HepG2 (cell line): ENCODE measurements at regions not wholly inside any gene's neighbourhood (a gene's known extent, or its start where the extent isn't known, plus 50 kb on each side); places are given as distances from the start of the nearest gene placed in this dataset.

Source experiments
- ATAC-seq: fragments of 200-7000 bp; cut with Tn5 transposase; 3 replicates; pipeline ENCODE4 v1.9.1; 2020; ENCODE audit warnings: mild to moderate bottlenecking, moderate library complexity
- BruUV-seq: library from RNA; stranded (reverse); fragments of 400-500 nt; replicated peaks from 2 replicates; lab custom pipeline; 2021; lab: Mats Ljungman, UMichigan
- CTCF ChIA-PET: fragments of 300-600 bp; formaldehyde crosslinking; extraction: SDS; loops from one replicate; lab custom pipeline; 2021; ENCODE audit warnings: low total read pairs, inconsistent platforms, low intra/inter-chr PET ratio; lab: Yijun Ruan, JAX
- POLR2A ChIA-PET: fragments of 350-600 bp; sonication (Branson Sonifier 250); formaldehyde crosslinking; loops from one replicate; lab custom pipeline; 2020; ENCODE audit warnings: antibody characterized with exemption, inconsistent platforms; lab: Yijun Ruan, JAX
- DNase-seq: peaks from one replicate; pipeline ENCODE4 v3.0.0-alpha.2; 2015; ENCODE audit warnings: low spot score
- FAIRE-seq: peaks from 3 replicates; lab custom pipeline; 2011; peaks lifted over from hg19 to GRCh38; lab: Jason Lieb, UNC
- H2AFZ ChIP-seq: one replicate; pipeline ENCODE4 v1.6.1; 2011; ENCODE audit warnings: low read length, inconsistent platforms
- H3K27ac ChIP-seq: fragments of 300-600 bp; 3 replicates; pipeline ENCODE4 v1.8.0; 2011; ENCODE audit warnings: mixed run types, mild to moderate bottlenecking, mixed read lengths, low read length, inconsistent platforms; ENCODE audit not compliant: insufficient read depth; ENCODE audit errors: extremely low read length
- H3K27me3 ChIP-seq, 2 experiments: fragments of 200-600 bp in 1 of 2; 2 replicates in 1 of 2; 3 replicates in 1 of 2; pipeline versions ENCODE4 v1.6.0 to v1.8.0; 2011; ENCODE audit warnings: low read length in 2 of 2, mild to moderate bottlenecking in 2 of 2, moderate library complexity in 2 of 2, inconsistent platforms in 1 of 2; ENCODE audit not compliant: insufficient read depth in 2 of 2, control insufficient read depth in 1 of 2
- H3K36me3 ChIP-seq, 2 experiments: fragments of 200-600 bp in 1 of 2; replicated peaks in 1 of 2; 2 replicates in 1 of 2; 3 replicates in 1 of 2; pipeline versions ENCODE4 v1.5.1 to v1.8.0; 2011; ENCODE audit warnings: low read length in 2 of 2, inconsistent platforms in 1 of 2; ENCODE audit not compliant: insufficient read depth in 2 of 2, control insufficient read depth in 1 of 2
- H3K4me1 ChIP-seq: 2 replicates; pipeline ENCODE4 v1.5.1; 2012; ENCODE audit warnings: low read length, inconsistent platforms; ENCODE audit not compliant: insufficient read depth
- H3K4me2 ChIP-seq: 2 replicates; pipeline ENCODE4 v1.6.0; 2011; ENCODE audit warnings: low read depth, low read length, inconsistent platforms
- H3K4me3 ChIP-seq, 3 experiments: fragments of 200-600 bp in 1 of 3; sonication (generic), shearing (Covaris generic) in 1 of 3; replicated peaks in 1 of 3; 2 replicates each; pipeline ENCODE4 v1.5.1; 2011 to 2016; ENCODE audit warnings: low read length in 3 of 3, inconsistent platforms in 2 of 3, low read depth in 2 of 3, mild to moderate bottlenecking in 2 of 3, control low read depth in 1 of 3, mixed read lengths in 1 of 3; ENCODE audit not compliant: insufficient read depth in 1 of 3
- H3K79me2 ChIP-seq: one replicate; pipeline ENCODE4 v1.6.1; 2011; ENCODE audit warnings: low read length, inconsistent platforms; ENCODE audit not compliant: insufficient read depth
- H3K9ac ChIP-seq: 2 replicates; pipeline ENCODE4 v1.6.0; 2011; ENCODE audit warnings: mild to moderate bottlenecking, low read depth, low read length, inconsistent platforms; ENCODE audit not compliant: insufficient read depth
- H3K9me3 ChIP-seq: 2 replicates; pipeline ENCODE4 v1.5.1; 2012; ENCODE audit warnings: mild to moderate bottlenecking, low read length
- H4K20me1 ChIP-seq: 2 replicates; pipeline ENCODE4 v1.6.0; 2011; ENCODE audit warnings: inconsistent platforms, mild to moderate bottlenecking, low read length, moderate library complexity; ENCODE audit not compliant: insufficient read depth
- ATM ChIP-seq: fragments of 450-650 bp; IDR thresholded peaks from 2 replicates; pipeline ENCODE4 v1.7.1; 2017; ENCODE audit warnings: mild to moderate bottlenecking, borderline replicate concordance
- HDAC2 ChIP-seq: sonication (generic); formaldehyde crosslinking; IDR thresholded peaks from 2 replicates; pipeline ENCODE4 v1.4.0; 2020; ENCODE audit warnings: missing genetic modification reagents
- HHEX ChIP-seq: IDR thresholded peaks from 2 replicates; pipeline ENCODE4 v1.6.1; 2016; ENCODE audit warnings: control low read depth
- HNRNPL ChIP-seq: fragments of 200-400 bp; formaldehyde crosslinking; IDR thresholded peaks from 2 replicates; pipeline ENCODE4 v1.6.1; 2017; ENCODE audit warnings: mild to moderate bottlenecking, low read depth, low read length
- NFYC ChIP-seq: IDR thresholded peaks from 2 replicates; pipeline ENCODE4 v1.6.1; 2016; ENCODE audit warnings: missing genetic modification reagents, missing compliant biosample characterization
- POLR2G ChIP-seq: fragments of 200-400 bp; formaldehyde crosslinking; IDR thresholded peaks from 2 replicates; pipeline ENCODE4 v1.6.1; 2018; ENCODE audit warnings: mild to moderate bottlenecking, low read depth, low read length, moderate library complexity
- SAP130 ChIP-seq: IDR thresholded peaks from 2 replicates; pipeline ENCODE4 v1.6.1; 2016; ENCODE audit warnings: low read depth
- TCF7 ChIP-seq: sonication (generic); IDR thresholded peaks from 2 replicates; pipeline ENCODE4 v1.6.1; 2016; ENCODE audit warnings: antibody characterized with exemption, low read depth
- WIZ ChIP-seq: sonication (generic); formaldehyde crosslinking; IDR thresholded peaks from 2 replicates; pipeline ENCODE4 v1.5.1; 2020; ENCODE audit warnings: mild to moderate bottlenecking, missing genetic modification reagents
- YY1 ChIP-seq: IDR thresholded peaks from 2 replicates; pipeline ENCODE4 v1.6.1; 2011; ENCODE audit warnings: low read length, low read depth, moderate library complexity, mild to moderate bottlenecking; ENCODE audit not compliant: insufficient read depth, insufficient replicate concordance
- ZFP90 ChIP-seq: sonication (generic); formaldehyde crosslinking; IDR thresholded peaks from 2 replicates; pipeline ENCODE4 v1.8.0; 2022; ENCODE audit warnings: missing genetic modification reagents, mild to moderate bottlenecking, inconsistent platforms, borderline replicate concordance
- ZNF563 ChIP-seq: sonication (generic); formaldehyde crosslinking; IDR thresholded peaks from 2 replicates; pipeline ENCODE4 v1.8.0; 2022; ENCODE audit warnings: mild to moderate bottlenecking, moderate library complexity, missing genetic modification reagents
- ZNF775 ChIP-seq: sonication (generic); formaldehyde crosslinking; IDR thresholded peaks from 2 replicates; pipeline ENCODE4 v1.4.0; 2020; ENCODE audit warnings: missing genetic modification reagents, mild to moderate bottlenecking, moderate library complexity, borderline replicate concordance
- WGBS: methylation state at CpG from one replicate; pipeline ENCODE4 v1.1.6; 2017; ENCODE audit warnings: low lambda C conversion rate; 5-methylcytosine and 5-hydroxymethylcytosine counted together
- in situ Hi-C: cut with HindIII; loops from 2 replicates; pipeline ENCODE4 v1.10.0; 2017; ENCODE audit warnings: low pct_unique_long_range_greater_than_20kb; ENCODE audit not compliant: extremely low pct_ligation_motif_present
- intact Hi-C: fragments of 100-400 bp; cut with micrococcal nuclease; formaldehyde crosslinking; loops from one replicate; pipeline ENCODE4 v1.10.0; 2022; ENCODE audit not compliant: unreplicated experiment
- TF ChIP-seq, protein P1 (sequence below): sonication (generic); formaldehyde crosslinking; IDR thresholded peaks from 2 replicates; pipeline ENCODE4 v1.4.0; 2020; ENCODE audit warnings: mild to moderate bottlenecking, missing genetic modification reagents, borderline replicate concordance

- intact Hi-C loops = no loop called here
- in situ Hi-C loops = no loop called here
- H3K79me2 ChIP-seq = no peaks in the 10 kb centered on the region
- peaks cover 0 to 9% of the 10 kb centered on the region in 2 experiments; a peak in 2 of 5 replicates for H3K27me3 ChIP-seq
- FAIRE-seq = no peak
- H2AFZ ChIP-seq = no peak overlapping the region
- H3K27ac ChIP-seq = no peak overlapping the region
- H4K20me1 ChIP-seq = no peaks in the 10 kb centered on the region
- H3K4me1 ChIP-seq = no peaks in the 10 kb centered on the region
- ChIA-PET POLR2A (no interaction called here), CTCF (no interaction called here)
- 0% methylated on average over 1 of the region's 1 CpG for WGBS
- no peaks in the 10 kb centered on the region for H3K36me3 ChIP-seq
- no peak for ATAC-seq
- DNase-seq = no peak
- no peak overlapping the region for H3K4me3 ChIP-seq
- no peak overlapping the region for H3K9ac ChIP-seq
- no peaks in the 10 kb centered on the region for H3K9me3 ChIP-seq
- no peak overlapping the region for H3K4me2 ChIP-seq
- no TSS peak for BruUV-seq
- TF ChIP-seq ZNF775 (CRISPR knock-in tag) (no peak), HNRNPL (no peak), ATM (no peak), ZFP90 (CRISPR knock-in tag) (no peak), ZNF563 (CRISPR knock-in tag) (no peak)
- TF ChIP-seq, protein P1, sequence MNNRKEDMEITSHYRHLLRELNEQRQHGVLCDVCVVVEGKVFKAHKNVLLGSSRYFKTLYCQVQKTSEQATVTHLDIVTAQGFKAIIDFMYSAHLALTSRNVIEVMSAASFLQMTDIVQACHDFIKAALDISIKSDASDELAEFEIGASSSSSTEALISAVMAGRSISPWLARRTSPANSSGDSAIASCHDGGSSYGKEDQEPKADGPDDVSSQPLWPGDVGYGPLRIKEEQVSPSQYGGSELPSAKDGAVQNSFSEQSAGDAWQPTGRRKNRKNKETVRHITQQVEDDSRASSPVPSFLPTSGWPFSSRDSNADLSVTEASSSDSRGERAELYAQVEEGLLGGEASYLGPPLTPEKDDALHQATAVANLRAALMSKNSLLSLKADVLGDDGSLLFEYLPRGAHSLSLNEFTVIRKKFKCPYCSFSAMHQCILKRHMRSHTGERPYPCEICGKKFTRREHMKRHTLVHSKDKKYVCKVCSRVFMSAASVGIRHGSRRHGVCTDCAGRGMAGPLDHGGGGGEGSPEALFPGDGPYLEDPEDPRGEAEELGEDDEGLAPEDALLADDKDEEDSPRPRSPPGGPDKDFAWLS (CRISPR knock-in tag) = no peak
These were observed 257.9 kb upstream of the AKR1E2 start for GRCh38 chr10:4568086-4568485.

- Histone ChIP-seq H3K4me1 (no peaks in the 10 kb centered on the region), H3K79me2 (no peaks in the 10 kb centered on the region), H3K27me3 (peaks cover 0 to 9% of the 10 kb centered on the region in 2 experiments; a peak in 2 of 5 replicates), H3K9me3 (no peaks in the 10 kb centered on the region), H3K9ac (no peak overlapping the region), H3K27ac (no peak overlapping the region), H3K4me3 (no peak overlapping the region), H3K36me3 (no peaks in the 10 kb centered on the region), H3K4me2 (no peak overlapping the region), H4K20me1 (no peaks in the 10 kb centered on the region), H2AFZ (no peak overlapping the region)
- TF ChIP-seq YY1 = no peak
- no peak for TF ChIP-seq TCF7
- TF ChIP-seq SAP130 (CRISPR knock-in tag) = no peak
- no peak for TF ChIP-seq HDAC2 (CRISPR knock-in tag)
- TF ChIP-seq NFYC (CRISPR knock-in tag) = no peak
- TF ChIP-seq POLR2G = no peak
- no peak for TF ChIP-seq HHEX (CRISPR knock-in tag)
- no peak for TF ChIP-seq WIZ (CRISPR knock-in tag)
- ATAC-seq (no peak), DNase-seq (no peak), FAIRE-seq (no peak)
- BruUV-seq = no TSS peak
- POLR2A ChIA-PET = no interaction called here
- CTCF ChIA-PET = no interaction called here
- 0% methylated on average over 1 of the region's 1 CpG for WGBS
- in situ Hi-C loops (no loop called here), intact Hi-C loops (no loop called here)
These were observed 258.4 kb upstream of the AKR1E2 start for GRCh38 chr10:4567637-4568036.
